ENCODE measurements at regions not wholly inside any gene's neighbourhood (a gene's known extent, or its start where the extent isn't known, plus 50 kb on each side); places are given as distances from the start of the nearest gene placed in this dataset.

DNA sequence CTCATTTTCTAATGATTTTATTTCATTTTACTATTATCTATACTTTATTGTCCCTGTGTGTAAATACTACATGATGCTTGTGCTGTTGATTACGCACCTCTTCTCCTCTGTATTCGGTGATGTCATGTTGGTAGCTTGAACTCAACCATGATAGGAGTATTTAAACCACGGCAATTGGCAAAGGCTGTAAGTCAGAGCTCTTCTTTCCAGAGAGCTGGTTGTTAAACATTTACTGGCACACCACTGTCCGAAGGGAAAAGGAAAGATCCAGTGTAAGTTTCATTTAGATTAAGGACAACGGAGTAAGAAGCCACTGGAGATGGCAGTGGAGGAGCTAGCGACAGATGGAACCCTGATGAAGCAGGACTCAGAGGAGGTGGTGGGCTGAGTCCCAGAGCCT, 93.4 kb upstream of the KCNE2 start:
- TF ChIP-seq, protein P1, sequence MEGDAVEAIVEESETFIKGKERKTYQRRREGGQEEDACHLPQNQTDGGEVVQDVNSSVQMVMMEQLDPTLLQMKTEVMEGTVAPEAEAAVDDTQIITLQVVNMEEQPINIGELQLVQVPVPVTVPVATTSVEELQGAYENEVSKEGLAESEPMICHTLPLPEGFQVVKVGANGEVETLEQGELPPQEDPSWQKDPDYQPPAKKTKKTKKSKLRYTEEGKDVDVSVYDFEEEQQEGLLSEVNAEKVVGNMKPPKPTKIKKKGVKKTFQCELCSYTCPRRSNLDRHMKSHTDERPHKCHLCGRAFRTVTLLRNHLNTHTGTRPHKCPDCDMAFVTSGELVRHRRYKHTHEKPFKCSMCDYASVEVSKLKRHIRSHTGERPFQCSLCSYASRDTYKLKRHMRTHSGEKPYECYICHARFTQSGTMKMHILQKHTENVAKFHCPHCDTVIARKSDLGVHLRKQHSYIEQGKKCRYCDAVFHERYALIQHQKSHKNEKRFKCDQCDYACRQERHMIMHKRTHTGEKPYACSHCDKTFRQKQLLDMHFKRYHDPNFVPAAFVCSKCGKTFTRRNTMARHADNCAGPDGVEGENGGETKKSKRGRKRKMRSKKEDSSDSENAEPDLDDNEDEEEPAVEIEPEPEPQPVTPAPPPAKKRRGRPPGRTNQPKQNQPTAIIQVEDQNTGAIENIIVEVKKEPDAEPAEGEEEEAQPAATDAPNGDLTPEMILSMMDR (IDR thresholded peaks at IDR 0.05): no peak
- no peak for TF ChIP-seq POLR2A (IDR thresholded peaks at IDR 0.05)
- TF ChIP-seq POLR2AphosphoS5 (IDR thresholded peaks at IDR 0.05): no peak

Measured in prostate gland (tissue), 2 donors.